ENCODE measurements at regions not wholly inside any gene's neighbourhood (a gene's known extent, or its start where the extent isn't known, plus 50 kb on each side); places are given as distances from the start of the nearest gene placed in this dataset.

GRCh38 chr9:99485459-99485858, 263.4 kb downstream of the SEC61B start:
- TF ChIP-seq, protein P1, sequence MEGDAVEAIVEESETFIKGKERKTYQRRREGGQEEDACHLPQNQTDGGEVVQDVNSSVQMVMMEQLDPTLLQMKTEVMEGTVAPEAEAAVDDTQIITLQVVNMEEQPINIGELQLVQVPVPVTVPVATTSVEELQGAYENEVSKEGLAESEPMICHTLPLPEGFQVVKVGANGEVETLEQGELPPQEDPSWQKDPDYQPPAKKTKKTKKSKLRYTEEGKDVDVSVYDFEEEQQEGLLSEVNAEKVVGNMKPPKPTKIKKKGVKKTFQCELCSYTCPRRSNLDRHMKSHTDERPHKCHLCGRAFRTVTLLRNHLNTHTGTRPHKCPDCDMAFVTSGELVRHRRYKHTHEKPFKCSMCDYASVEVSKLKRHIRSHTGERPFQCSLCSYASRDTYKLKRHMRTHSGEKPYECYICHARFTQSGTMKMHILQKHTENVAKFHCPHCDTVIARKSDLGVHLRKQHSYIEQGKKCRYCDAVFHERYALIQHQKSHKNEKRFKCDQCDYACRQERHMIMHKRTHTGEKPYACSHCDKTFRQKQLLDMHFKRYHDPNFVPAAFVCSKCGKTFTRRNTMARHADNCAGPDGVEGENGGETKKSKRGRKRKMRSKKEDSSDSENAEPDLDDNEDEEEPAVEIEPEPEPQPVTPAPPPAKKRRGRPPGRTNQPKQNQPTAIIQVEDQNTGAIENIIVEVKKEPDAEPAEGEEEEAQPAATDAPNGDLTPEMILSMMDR (IDR thresholded peaks at IDR 0.05; ENCODE audit: control insufficient read depth, extremely low read depth, insufficient read depth), result no peak
- DNase-seq (ENCODE audit: low read depth), result no peak
- H3K4me3 ChIP-seq (ENCODE audit: low read depth, low read length), result no peak overlapping the region

- DNase-seq (ENCODE audit: low read depth), result no peak
- TF ChIP-seq, protein P1 (IDR thresholded peaks at IDR 0.05; ENCODE audit: control insufficient read depth, extremely low read depth, insufficient read depth), result no peak
These were observed 264.6 kb downstream of the SEC61B start for GRCh38 chr9:99486684-99487083.

DNA sequence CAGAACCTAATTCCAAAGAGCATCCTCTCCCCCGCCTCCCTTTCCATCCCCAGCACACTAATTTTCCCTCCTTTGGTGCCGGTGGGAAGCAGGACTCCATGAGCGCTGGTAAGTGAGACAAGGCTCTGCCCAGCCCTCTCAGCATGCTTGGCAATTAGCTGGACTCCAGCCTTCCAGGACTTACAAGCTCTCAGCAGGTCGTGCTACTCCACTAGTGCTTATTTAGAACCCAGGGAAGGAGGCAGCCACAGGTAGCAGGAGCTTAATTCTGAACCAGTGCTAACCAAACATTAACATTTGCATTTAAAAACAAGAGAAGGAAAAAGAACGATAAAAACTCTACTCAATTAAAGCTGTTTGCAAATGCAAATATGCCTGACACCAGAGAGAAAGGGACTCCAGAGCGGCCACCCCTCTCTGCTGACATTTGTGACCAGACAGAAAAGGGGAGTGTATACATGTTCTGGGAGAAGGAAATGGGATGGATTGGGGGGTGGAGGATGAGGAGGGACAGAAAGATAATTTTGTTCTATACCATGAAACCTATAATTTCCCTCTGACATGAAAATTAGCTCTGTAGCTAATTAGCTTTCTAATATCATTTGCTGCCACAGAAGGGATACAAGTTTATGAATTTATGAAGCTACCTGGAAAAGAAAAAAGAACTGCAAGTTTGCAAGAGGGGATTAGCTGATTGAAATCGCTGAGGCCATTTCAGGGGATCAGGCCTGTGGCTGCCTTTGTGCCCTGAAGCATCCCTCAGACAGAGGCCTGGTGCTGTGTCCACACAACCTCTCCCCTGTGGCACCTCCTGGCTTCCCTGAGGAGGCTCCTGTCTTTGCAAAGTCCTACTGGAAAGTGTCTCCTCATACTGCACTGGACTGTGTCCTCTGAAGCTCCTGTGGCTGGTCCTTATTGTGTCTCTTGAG, 266.3 kb downstream of the SEC61B start:
- TF ChIP-seq, protein P1 (IDR thresholded peaks at IDR 0.05; ENCODE audit: control insufficient read depth, extremely low read depth, insufficient read depth), result no peak
- no peak overlapping the region for H3K4me3 ChIP-seq (ENCODE audit: low read depth, low read length)
- DNase-seq (ENCODE audit: low read depth), result no peak

More at GRCh38 chr9:99486684-99487083, 264.6 kb downstream of the SEC61B start:
- H3K4me3 ChIP-seq (ENCODE audit: low read depth, low read length), result no peak overlapping the region

DNA sequence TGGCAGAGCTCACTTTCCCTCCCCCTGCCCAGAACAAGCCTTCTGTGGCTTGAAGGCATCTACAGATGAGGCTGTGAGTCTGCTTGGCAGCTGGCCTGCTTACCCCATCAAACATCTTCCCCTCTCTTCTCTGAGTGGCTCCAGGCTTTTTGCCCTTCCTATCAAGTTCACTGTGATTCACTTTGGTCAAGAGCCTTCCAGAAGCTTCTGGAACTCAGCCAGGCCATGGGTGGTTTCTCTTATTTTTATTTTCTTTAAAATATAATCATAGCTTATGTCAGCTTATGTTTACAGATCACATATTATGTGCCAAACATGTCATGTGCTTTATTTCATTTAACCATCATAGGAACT, 267.0 kb downstream of the SEC61B start:
- TF ChIP-seq, protein P1 (IDR thresholded peaks at IDR 0.05; ENCODE audit: control insufficient read depth, extremely low read depth, insufficient read depth), result no peak
- no peak overlapping the region for H3K4me3 ChIP-seq (ENCODE audit: low read depth, low read length)
- no peak for DNase-seq (ENCODE audit: low read depth)

- no peak overlapping the region for H3K4me3 ChIP-seq (ENCODE audit: low read depth, low read length)
- no peak for DNase-seq (ENCODE audit: low read depth)
- TF ChIP-seq, protein P1 (IDR thresholded peaks at IDR 0.05; ENCODE audit: control insufficient read depth, extremely low read depth, insufficient read depth), result no peak
These were observed 268.6 kb downstream of the SEC61B start for GRCh38 chr9:99490729-99491128.

DNA sequence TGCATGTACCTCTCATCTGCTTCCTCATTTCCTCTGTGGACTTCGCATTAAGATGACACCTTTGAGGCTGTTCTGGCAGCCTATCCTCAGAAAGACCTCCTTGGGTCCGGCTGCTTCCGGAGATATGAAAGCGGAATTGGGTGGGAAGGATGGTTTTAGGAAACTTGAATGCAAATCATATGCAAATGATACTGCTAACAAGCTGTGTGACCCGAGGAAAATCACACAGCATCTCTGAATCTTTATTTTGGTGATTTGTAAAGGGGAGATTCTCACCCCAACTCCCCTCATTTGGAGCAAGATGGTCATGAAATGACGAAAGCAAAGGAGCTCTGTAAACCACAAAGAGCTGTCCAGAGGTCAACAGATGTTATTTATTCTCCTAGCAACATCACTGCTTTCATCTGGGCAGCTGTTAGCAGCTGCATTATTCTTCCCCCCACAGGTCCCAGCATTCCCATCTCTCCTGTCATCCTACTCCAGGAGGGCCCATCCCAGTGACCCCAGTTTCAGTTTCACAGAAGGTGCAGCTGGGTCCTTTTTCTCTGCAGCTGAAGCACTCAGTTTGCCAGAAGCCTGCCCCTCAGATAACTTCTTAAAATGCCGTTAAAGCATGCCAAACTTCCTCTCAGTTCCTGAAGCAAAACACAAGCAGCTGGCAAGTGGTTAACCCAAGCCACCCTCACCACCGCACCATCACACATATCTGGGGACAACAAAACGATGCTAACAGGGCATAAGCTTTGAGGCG, 269.5 kb downstream of the SEC61B start:
- no peak overlapping the region for H3K4me3 ChIP-seq (ENCODE audit: low read depth, low read length)
- TF ChIP-seq, protein P1 (IDR thresholded peaks at IDR 0.05; ENCODE audit: control insufficient read depth, extremely low read depth, insufficient read depth), result no peak
- no peak for DNase-seq (ENCODE audit: low read depth)
